OCI-LY3 (cell line): ENCODE measurements at regions not wholly inside any gene's neighbourhood (a gene's known extent, or its start where the extent isn't known, plus 50 kb on each side); places are given as distances from the start of the nearest gene placed in this dataset.

ENCODE experiments used
- EZH2phosphoT487 ChIP-seq: fragments of 200-600 bp; shearing (Covaris generic); IDR thresholded peaks from 2 replicates; pipeline ENCODE4 v1.6.1; 2018; ENCODE audit warnings: antibody characterized with exemption, mixed run types, low read depth
- TF ChIP-seq, protein P1 (sequence below): fragments of 200-600, 300-600 bp; sonication (generic); IDR thresholded peaks from 2 replicates; pipeline ENCODE4 v1.5.1; 2014; ENCODE audit warnings: antibody characterized with exemption, low read length, low read depth

DNA sequence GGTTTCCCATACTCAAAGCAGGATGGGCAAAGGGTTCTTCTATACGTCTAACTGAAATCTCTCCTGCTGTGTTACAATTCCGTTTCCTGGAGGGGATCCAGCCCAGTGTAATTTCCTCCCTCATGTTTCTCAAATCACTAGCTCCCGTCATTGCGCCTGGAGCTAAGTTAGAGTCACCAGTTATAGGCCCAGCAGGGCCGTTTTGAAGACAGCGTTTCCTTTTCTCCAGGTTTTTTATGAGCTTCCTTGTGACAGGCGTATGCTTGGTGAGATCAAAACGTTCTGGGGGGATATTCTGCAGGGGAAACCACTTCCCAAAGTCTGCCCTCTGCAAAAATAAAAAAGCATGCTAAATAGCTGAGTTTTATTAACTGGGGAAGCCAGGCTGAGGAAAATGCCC is 53.0 kb upstream of the WWC1 start:
- TF ChIP-seq, protein P1, sequence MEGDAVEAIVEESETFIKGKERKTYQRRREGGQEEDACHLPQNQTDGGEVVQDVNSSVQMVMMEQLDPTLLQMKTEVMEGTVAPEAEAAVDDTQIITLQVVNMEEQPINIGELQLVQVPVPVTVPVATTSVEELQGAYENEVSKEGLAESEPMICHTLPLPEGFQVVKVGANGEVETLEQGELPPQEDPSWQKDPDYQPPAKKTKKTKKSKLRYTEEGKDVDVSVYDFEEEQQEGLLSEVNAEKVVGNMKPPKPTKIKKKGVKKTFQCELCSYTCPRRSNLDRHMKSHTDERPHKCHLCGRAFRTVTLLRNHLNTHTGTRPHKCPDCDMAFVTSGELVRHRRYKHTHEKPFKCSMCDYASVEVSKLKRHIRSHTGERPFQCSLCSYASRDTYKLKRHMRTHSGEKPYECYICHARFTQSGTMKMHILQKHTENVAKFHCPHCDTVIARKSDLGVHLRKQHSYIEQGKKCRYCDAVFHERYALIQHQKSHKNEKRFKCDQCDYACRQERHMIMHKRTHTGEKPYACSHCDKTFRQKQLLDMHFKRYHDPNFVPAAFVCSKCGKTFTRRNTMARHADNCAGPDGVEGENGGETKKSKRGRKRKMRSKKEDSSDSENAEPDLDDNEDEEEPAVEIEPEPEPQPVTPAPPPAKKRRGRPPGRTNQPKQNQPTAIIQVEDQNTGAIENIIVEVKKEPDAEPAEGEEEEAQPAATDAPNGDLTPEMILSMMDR = no peak
- TF ChIP-seq EZH2phosphoT487 = no peak
